ENCODE measurements at regions not wholly inside any gene's neighbourhood (a gene's known extent, or its start where the extent isn't known, plus 50 kb on each side); places are given as distances from the start of the nearest gene placed in this dataset.

GRCh38 chr4:77236806-77237205, 79.8 kb downstream of the CCNG2 start:
- H3K9me3 ChIP-seq (ENCODE audit: control insufficient read depth, insufficient read depth, low read depth, low read length), result no peaks in the 10 kb centered on the region
- no peaks in the 10 kb centered on the region for H3K27me3 ChIP-seq (ENCODE audit: control insufficient read depth, insufficient read depth, low read length)
- ChIA-PET CTCF (no interaction called here), POLR2A (no interaction called here)
- H3K4me1 ChIP-seq (ENCODE audit: control insufficient read depth, insufficient read depth, low read length), result no peaks in the 10 kb centered on the region
- no peak overlapping the region for H3K27ac ChIP-seq (ENCODE audit: low read length)
- ATAC-seq (no peak), DNase-seq (ENCODE audit: low read depth, low spot score) (no peak)
- TF ChIP-seq POLR2AphosphoS5 (IDR thresholded peaks at IDR 0.05; ENCODE audit: low read depth, low read length), result no peak
- TF ChIP-seq REST (IDR thresholded peaks at IDR 0.05; ENCODE audit: insufficient read depth in 1 of 2, low read depth in 2 of 2, low read length in 1 of 2), result no peak
- no peak for TF ChIP-seq SIN3A (IDR thresholded peaks at IDR 0.05; ENCODE audit: borderline replicate concordance, insufficient read depth, low read depth, low read length)
- TF ChIP-seq TCF7L2 (IDR thresholded peaks at IDR 0.05; ENCODE audit: low read depth, low read length), result no peak
- no peak for TF ChIP-seq CTCF (IDR thresholded peaks at IDR 0.05)
- in situ Hi-C loops (cut with HindIII; ENCODE audit: low pct_unique_long_range_greater_than_20kb, low sequenced_read_pairs), result no loop called here
- no peak overlapping the region for H3K4me3 ChIP-seq (ENCODE audit: low read depth in 2 of 2, low read length in 2 of 2)
- no peaks in the 10 kb centered on the region for H3K36me3 ChIP-seq (ENCODE audit: control insufficient read depth, insufficient read depth, low read length)
- BruUV-seq (replicated peaks), result no TSS peak
- intact Hi-C loops (cut with micrococcal nuclease; ENCODE audit: unreplicated experiment), result no loop called here

GRCh38 chr4:77240469-77241066, 83.6 kb downstream of the CCNG2 start:
- no peaks in the 10 kb centered on the region for H3K9me3 ChIP-seq (ENCODE audit: control insufficient read depth, insufficient read depth, low read depth, low read length)
- DNase-seq (ENCODE audit: low read depth, low spot score) (peak; percentile 18), ATAC-seq (peak; percentile 82)
- peaks cover 4% of the 10 kb centered on the region; the same call in 1 of the 2 replicates for H3K27me3 ChIP-seq (ENCODE audit: control insufficient read depth, insufficient read depth, low read length)
- CTCF ChIA-PET, result interaction anchor here (0.7 kb wide), 1 partner anchor 410 kb away, joined by 3 read pairs; no protein-coding TSS in a partner anchor
- POLR2A ChIA-PET, result no interaction called here
- no peaks in the 10 kb centered on the region for H3K36me3 ChIP-seq (ENCODE audit: control insufficient read depth, insufficient read depth, low read length)
- BruUV-seq (replicated peaks), result no TSS peak
- intact Hi-C loops (cut with micrococcal nuclease; ENCODE audit: unreplicated experiment) (loop anchor here (1.0 to 10.0 kb wide), 2 partner anchors 64 to 118 kb away; no protein-coding TSS in a partner anchor), in situ Hi-C loops (cut with HindIII; ENCODE audit: low pct_unique_long_range_greater_than_20kb, low sequenced_read_pairs) (no loop called here)
- H3K27ac ChIP-seq (ENCODE audit: low read length), result no peak overlapping the region
- H3K4me3 ChIP-seq (ENCODE audit: low read depth in 2 of 2, low read length in 2 of 2), result no peak overlapping the region
- no peak for TF ChIP-seq POLR2AphosphoS5 (IDR thresholded peaks at IDR 0.05; ENCODE audit: low read depth, low read length)
- TF ChIP-seq REST (IDR thresholded peaks at IDR 0.05; ENCODE audit: insufficient read depth in 1 of 2, low read depth in 2 of 2, low read length in 1 of 2), result no peak
- TF ChIP-seq SIN3A (IDR thresholded peaks at IDR 0.05; ENCODE audit: borderline replicate concordance, insufficient read depth, low read depth, low read length), result no peak
- TF ChIP-seq CTCF (IDR thresholded peaks at IDR 0.05), result peak; percentile 73
- no peaks in the 10 kb centered on the region for H3K4me1 ChIP-seq (ENCODE audit: control insufficient read depth, insufficient read depth, low read length)

All from Panc1 (cell line).